ENCODE measurements at regions not wholly inside any gene's neighbourhood (a gene's known extent, or its start where the extent isn't known, plus 50 kb on each side); places are given as distances from the start of the nearest gene placed in this dataset.
"Not testable (repeated sequence)": the region's sequence is repeated elsewhere in the genome, so short reads cannot be mapped to it uniquely, and the experiment has no call there.

- no peak for DNase-seq
Measured at GRCh38 chr1:178020968-178021640, 51.2 kb upstream of the SEC16B start.

GRCh38 chr1:178021950-178022349 lies 52.1 kb upstream of the SEC16B start:
- no peak for DNase-seq

GRCh38 chr1:178023181-178023618 lies 53.3 kb upstream of the SEC16B start:
- DNase-seq: no peak

- DNase-seq: no peak
Measured at GRCh38 chr1:178024504-178024903, 54.6 kb upstream of the SEC16B start.

- no peak for DNase-seq
Measured at GRCh38 chr1:178025613-178026356, 55.9 kb upstream of the SEC16B start.

- DNase-seq: no peak
Measured at GRCh38 chr1:178028841-178029481, 59.1 kb upstream of the SEC16B start.

GRCh38 chr1:178030467-178030866 lies 60.6 kb upstream of the SEC16B start:
- no peak for DNase-seq

- DNase-seq: peak; percentile 67
Measured at GRCh38 chr1:178031856-178032320, 62.0 kb upstream of the RASAL2 start.

GRCh38 chr1:178033019-178033418 lies 60.9 kb upstream of the RASAL2 start:
- DNase-seq: no peak

GRCh38 chr1:178034676-178035075 lies 59.2 kb upstream of the RASAL2 start:
- DNase-seq: no peak

GRCh38 chr1:178036090-178036489 lies 57.8 kb upstream of the RASAL2 start:
- no peak for DNase-seq

- peak; percentile 74 for DNase-seq
Measured at GRCh38 chr1:178037510-178038253, 56.2 kb upstream of the RASAL2 start.

GRCh38 chr1:178038372-178038771 lies 55.5 kb upstream of the RASAL2 start:
- DNase-seq: no peak

GRCh38 chr1:178039891-178040290 lies 54.0 kb upstream of the RASAL2 start:
- DNase-seq: no peak

- DNase-seq: not testable (repeated sequence)
Measured at GRCh38 chr1:178043940-178044339, 50.0 kb upstream of the RASAL2 start.
